B cell (primary cell): ENCODE measurements at regions not wholly inside any gene's neighbourhood (a gene's known extent, or its start where the extent isn't known, plus 50 kb on each side); places are given as distances from the start of the nearest gene placed in this dataset.

Experiments
- CTCF ChIP-seq: fragments of 200-600 bp; IDR thresholded peaks from one replicate; pipeline ENCODE4 v1.8.0; 2022; ENCODE audit warnings: antibody characterized with exemption, mild to moderate bottlenecking
- EZH2 ChIP-seq: IDR thresholded peaks from 2 replicates; pipeline ENCODE4 v1.6.1; 2012; ENCODE audit warnings: borderline replicate concordance, low read depth, mild to moderate bottlenecking, moderate library complexity, low read length; ENCODE audit not compliant: insufficient read depth, poor library complexity, severe bottlenecking

GRCh38 chr18:40360558-40360957 lies 1594.5 kb upstream of the PIK3C3 start:
- no peak for TF ChIP-seq CTCF
- no peak for TF ChIP-seq EZH2
